ENCODE measurements at regions not wholly inside any gene's neighbourhood (a gene's known extent, or its start where the extent isn't known, plus 50 kb on each side); places are given as distances from the start of the nearest gene placed in this dataset.
A peak's percentile ranks its signal among the peaks of the same experiment; 100 is the strongest.

GRCh38 chr3:171967137-171967783 lies 72.1 kb upstream of the FNDC3B start:
- TF ChIP-seq REST (IDR thresholded peaks at IDR 0.05; ENCODE audit: insufficient read depth in 1 of 2, low read depth in 2 of 2, low read length in 2 of 2) = 0 out of 4 replicates have a peak, but pooled peaks of 1 of the 2 experiments have one; percentile 46
- no peak for TF ChIP-seq SIN3A (IDR thresholded peaks at IDR 0.05; ENCODE audit: borderline replicate concordance, insufficient read depth, low read length)

GRCh38 chr3:171967932-171968678 lies 71.3 kb upstream of the FNDC3B start:
- TF ChIP-seq REST (IDR thresholded peaks at IDR 0.05; ENCODE audit: insufficient read depth in 1 of 2, low read depth in 2 of 2, low read length in 2 of 2) (no peak), SIN3A (IDR thresholded peaks at IDR 0.05; ENCODE audit: borderline replicate concordance, insufficient read depth, low read length) (no peak)

- TF ChIP-seq TAF1 (IDR thresholded peaks at IDR 0.05; ENCODE audit: borderline replicate concordance, insufficient read depth, low read length) = no peak
- no peak for TF ChIP-seq FOXP2 (optimal IDR thresholded peaks at IDR 0.05; ENCODE audit: borderline replicate concordance, extremely low read depth, extremely low read length, insufficient read depth)
- no peak for TF ChIP-seq POLR2AphosphoS5 (IDR thresholded peaks at IDR 0.05; ENCODE audit: low read depth, low read length)
- TF ChIP-seq SIN3A (IDR thresholded peaks at IDR 0.05; ENCODE audit: borderline replicate concordance, insufficient read depth, low read length) = no peak
- TF ChIP-seq REST (IDR thresholded peaks at IDR 0.05; ENCODE audit: insufficient read depth in 1 of 2, low read depth in 2 of 2, low read length in 2 of 2) = no peak
Measured at GRCh38 chr3:171970301-171970788, 69.0 kb upstream of the FNDC3B start.

- TF ChIP-seq TAF1 (IDR thresholded peaks at IDR 0.05; ENCODE audit: borderline replicate concordance, insufficient read depth, low read length) (no peak), SIN3A (IDR thresholded peaks at IDR 0.05; ENCODE audit: borderline replicate concordance, insufficient read depth, low read length) (no peak), REST (IDR thresholded peaks at IDR 0.05; ENCODE audit: insufficient read depth in 1 of 2, low read depth in 2 of 2, low read length in 2 of 2) (no peak)
Measured at GRCh38 chr3:171971919-171972514, 67.4 kb upstream of the FNDC3B start.

Measured in PFSK-1 (cell line).